IMR-90 (cell line): ENCODE measurements at regions not wholly inside any gene's neighbourhood (a gene's known extent, or its start where the extent isn't known, plus 50 kb on each side); places are given as distances from the start of the nearest gene placed in this dataset.

Source experiments
- BHLHE40 ChIP-seq: fragments of 150-350 bp; IDR thresholded peaks from 2 replicates; pipeline ENCODE4 v1.6.1; 2016; ENCODE audit warnings: mild to moderate bottlenecking, low read depth, low read length
- CHD1 ChIP-seq: IDR thresholded peaks from 2 replicates; pipeline ENCODE4 v1.6.1; 2012; ENCODE audit warnings: low read depth, low read length, improper control_type of control experiment
- CTCF ChIP-seq: conservative IDR thresholded peaks from 2 replicates; pipeline ENCODE4 v1.5.1; 2012; ENCODE audit warnings: mild to moderate bottlenecking, low read depth, low read length, improper control_type of control experiment
- MAFK ChIP-seq: IDR thresholded peaks from 2 replicates; pipeline ENCODE4 v1.6.1; 2012; ENCODE audit warnings: low read depth, low read length, improper control_type of control experiment
- POLR2A ChIP-seq: IDR thresholded peaks from 2 replicates; pipeline ENCODE4 v1.6.1; 2012; ENCODE audit warnings: mild to moderate bottlenecking, low read depth, low read length
- RCOR1 ChIP-seq: IDR thresholded peaks from 2 replicates; pipeline ENCODE4 v1.6.1; 2012; ENCODE audit warnings: mild to moderate bottlenecking, low read length, improper control_type of control experiment; ENCODE audit not compliant: insufficient replicate concordance
- TF ChIP-seq, protein P1 (sequence below): fragments of 150-350 bp; IDR thresholded peaks from 2 replicates; pipeline ENCODE4 v1.6.1; 2017; ENCODE audit warnings: mild to moderate bottlenecking, antibody characterized with exemption, low read length, low read depth
- TF ChIP-seq, protein P2 (sequence below): fragments of 150-350 bp; IDR thresholded peaks from 2 replicates; pipeline ENCODE4 v1.6.1; 2016; ENCODE audit warnings: low read depth, mild to moderate bottlenecking, low read length, moderate library complexity, borderline replicate concordance

DNA sequence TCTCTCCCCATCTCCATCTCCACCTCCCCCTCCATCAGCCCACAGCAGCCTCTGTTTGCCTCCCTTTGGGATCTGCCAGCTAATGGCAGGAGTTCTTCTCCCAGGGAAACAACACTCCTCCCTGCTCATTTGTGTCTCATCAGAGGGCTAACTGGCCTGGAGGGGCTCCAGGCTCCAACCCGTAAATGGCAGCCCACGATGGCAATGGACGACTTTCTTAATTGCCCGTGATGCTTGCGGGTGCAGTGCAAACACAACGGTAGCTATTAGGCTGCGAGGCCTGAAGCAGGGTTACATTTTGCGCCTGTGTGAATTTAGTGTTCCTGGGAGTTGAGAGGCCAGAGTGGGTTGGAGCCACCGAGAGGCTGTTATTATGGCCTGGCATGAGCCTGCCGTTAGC lies 285.1 kb downstream of the TNS1 start:
- TF ChIP-seq, protein P1, sequence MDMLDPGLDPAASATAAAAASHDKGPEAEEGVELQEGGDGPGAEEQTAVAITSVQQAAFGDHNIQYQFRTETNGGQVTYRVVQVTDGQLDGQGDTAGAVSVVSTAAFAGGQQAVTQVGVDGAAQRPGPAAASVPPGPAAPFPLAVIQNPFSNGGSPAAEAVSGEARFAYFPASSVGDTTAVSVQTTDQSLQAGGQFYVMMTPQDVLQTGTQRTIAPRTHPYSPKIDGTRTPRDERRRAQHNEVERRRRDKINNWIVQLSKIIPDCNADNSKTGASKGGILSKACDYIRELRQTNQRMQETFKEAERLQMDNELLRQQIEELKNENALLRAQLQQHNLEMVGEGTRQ: no peak
- TF ChIP-seq CTCF: no peak
- TF ChIP-seq POLR2A: no peak
- TF ChIP-seq MAFK: no peak
- no peak for TF ChIP-seq RCOR1
- TF ChIP-seq BHLHE40: no peak
- TF ChIP-seq, protein P2, sequence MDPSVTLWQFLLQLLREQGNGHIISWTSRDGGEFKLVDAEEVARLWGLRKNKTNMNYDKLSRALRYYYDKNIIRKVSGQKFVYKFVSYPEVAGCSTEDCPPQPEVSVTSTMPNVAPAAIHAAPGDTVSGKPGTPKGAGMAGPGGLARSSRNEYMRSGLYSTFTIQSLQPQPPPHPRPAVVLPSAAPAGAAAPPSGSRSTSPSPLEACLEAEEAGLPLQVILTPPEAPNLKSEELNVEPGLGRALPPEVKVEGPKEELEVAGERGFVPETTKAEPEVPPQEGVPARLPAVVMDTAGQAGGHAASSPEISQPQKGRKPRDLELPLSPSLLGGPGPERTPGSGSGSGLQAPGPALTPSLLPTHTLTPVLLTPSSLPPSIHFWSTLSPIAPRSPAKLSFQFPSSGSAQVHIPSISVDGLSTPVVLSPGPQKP: no peak
- TF ChIP-seq CHD1: no peak
